Uterus (tissue), 2 donors: ENCODE measurements at regions not wholly inside any gene's neighbourhood (a gene's known extent, or its start where the extent isn't known, plus 50 kb on each side); places are given as distances from the start of the nearest gene placed in this dataset.

Source experiments
- CTCF ChIP-seq, 4 experiments: fragments of 200-600 bp in 2 of 4; fragments of 450-650 bp in 2 of 4; sonication (generic) in 2 of 4; IDR thresholded peaks; one replicate each; pipeline ENCODE4 v1.5.1; 2016 to 2019; ENCODE audit warnings: antibody characterized with exemption in 4 of 4, mild to moderate bottlenecking in 2 of 4, moderate library complexity in 1 of 4
- POLR2A ChIP-seq, 2 donors: fragments of 450-650 bp; IDR thresholded peaks; one replicate each; pipeline ENCODE4 v1.6.1; 2016; ENCODE audit warnings: antibody characterized with exemption in 2 of 2, mild to moderate bottlenecking in 1 of 2, moderate library complexity in 1 of 2

DNA sequence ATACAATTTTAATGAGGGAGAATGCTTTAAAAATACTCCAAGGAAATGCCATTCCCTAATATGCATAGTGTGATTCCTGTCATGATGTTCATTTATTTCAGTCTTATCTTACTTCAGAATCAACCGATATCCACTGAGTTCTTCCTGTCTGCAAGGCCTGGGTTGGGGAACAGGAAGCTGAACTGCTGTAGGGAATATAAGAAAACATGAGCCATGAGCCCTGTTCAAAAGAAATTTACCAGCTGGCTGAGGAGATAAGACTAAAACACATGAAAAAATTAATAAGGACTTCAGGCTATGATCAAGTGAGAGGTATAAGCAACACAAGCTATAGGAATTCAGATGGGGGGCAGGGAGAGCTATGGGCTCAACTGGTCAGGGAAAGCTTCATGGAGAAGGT is 184.7 kb downstream of the PLPP4 start:
- TF ChIP-seq POLR2A (IDR thresholded peaks at IDR 0.05) (no peak), CTCF (IDR thresholded peaks at IDR 0.05) (no peak)
